HL-60 (cell line): ENCODE measurements at regions not wholly inside any gene's neighbourhood (a gene's known extent, or its start where the extent isn't known, plus 50 kb on each side); places are given as distances from the start of the nearest gene placed in this dataset.

Experiments used
- CTCF ChIP-seq: IDR thresholded peaks from one replicate; pipeline ENCODE4 v1.5.1; 2011; ENCODE audit warnings: low read length, control low read depth, inconsistent platforms; ENCODE audit not compliant: insufficient read depth
- POLR2AphosphoS5 ChIP-seq: IDR thresholded peaks from 2 replicates; pipeline ENCODE4 v1.6.1; 2012; ENCODE audit warnings: low read depth
- TF ChIP-seq, protein P1 (sequence below): IDR thresholded peaks from 2 replicates; pipeline ENCODE4 v1.6.1; 2012; ENCODE audit warnings: low read depth; ENCODE audit not compliant: insufficient replicate concordance

DNA sequence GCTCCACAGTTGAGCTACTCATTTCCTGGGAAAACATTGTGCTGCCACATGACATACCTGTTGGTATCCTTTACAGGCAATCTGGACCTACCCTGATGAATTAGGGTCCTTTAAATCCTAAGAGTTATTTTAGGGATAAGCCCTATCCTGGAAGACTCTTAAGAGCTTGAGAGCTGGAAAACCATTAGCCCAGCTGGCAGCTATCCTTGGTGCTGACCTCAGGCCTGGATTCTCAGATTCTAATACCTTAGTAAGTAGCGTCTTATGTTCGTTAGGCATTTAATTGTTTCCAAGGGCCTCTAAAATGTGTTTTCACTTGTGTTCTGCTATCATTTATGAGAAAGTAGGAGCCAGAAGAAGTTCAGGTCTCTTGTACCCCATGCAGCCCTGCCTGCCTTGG, 93.0 kb upstream of the SORCS3 start:
- no peak for TF ChIP-seq CTCF
- TF ChIP-seq, protein P1, sequence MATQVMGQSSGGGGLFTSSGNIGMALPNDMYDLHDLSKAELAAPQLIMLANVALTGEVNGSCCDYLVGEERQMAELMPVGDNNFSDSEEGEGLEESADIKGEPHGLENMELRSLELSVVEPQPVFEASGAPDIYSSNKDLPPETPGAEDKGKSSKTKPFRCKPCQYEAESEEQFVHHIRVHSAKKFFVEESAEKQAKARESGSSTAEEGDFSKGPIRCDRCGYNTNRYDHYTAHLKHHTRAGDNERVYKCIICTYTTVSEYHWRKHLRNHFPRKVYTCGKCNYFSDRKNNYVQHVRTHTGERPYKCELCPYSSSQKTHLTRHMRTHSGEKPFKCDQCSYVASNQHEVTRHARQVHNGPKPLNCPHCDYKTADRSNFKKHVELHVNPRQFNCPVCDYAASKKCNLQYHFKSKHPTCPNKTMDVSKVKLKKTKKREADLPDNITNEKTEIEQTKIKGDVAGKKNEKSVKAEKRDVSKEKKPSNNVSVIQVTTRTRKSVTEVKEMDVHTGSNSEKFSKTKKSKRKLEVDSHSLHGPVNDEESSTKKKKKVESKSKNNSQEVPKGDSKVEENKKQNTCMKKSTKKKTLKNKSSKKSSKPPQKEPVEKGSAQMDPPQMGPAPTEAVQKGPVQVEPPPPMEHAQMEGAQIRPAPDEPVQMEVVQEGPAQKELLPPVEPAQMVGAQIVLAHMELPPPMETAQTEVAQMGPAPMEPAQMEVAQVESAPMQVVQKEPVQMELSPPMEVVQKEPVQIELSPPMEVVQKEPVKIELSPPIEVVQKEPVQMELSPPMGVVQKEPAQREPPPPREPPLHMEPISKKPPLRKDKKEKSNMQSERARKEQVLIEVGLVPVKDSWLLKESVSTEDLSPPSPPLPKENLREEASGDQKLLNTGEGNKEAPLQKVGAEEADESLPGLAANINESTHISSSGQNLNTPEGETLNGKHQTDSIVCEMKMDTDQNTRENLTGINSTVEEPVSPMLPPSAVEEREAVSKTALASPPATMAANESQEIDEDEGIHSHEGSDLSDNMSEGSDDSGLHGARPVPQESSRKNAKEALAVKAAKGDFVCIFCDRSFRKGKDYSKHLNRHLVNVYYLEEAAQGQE = peak; percentile 91
- no peak for TF ChIP-seq POLR2AphosphoS5
